OCI-LY7 (cell line): ENCODE measurements at regions not wholly inside any gene's neighbourhood (a gene's known extent, or its start where the extent isn't known, plus 50 kb on each side); places are given as distances from the start of the nearest gene placed in this dataset.

Source experiments
- BruUV-seq: library from RNA; stranded (reverse); fragments of 400-500 nt; replicated peaks from 2 replicates; lab custom pipeline; 2021; lab: Mats Ljungman, UMichigan
- CTCF ChIA-PET: fragments of 300-600 bp; sonication (Branson Sonifier 250); formaldehyde crosslinking; loops from one replicate; lab custom pipeline; 2022; ENCODE audit warnings: antibody characterized with exemption; ENCODE audit not compliant: unreplicated experiment; lab: Charles Lee
- POLR2A ChIA-PET: fragments of 300-600 bp; sonication (Branson Sonifier 250); formaldehyde crosslinking; loops from one replicate; lab custom pipeline; 2022; ENCODE audit warnings: antibody characterized with exemption; lab: Charles Lee
- DNase-seq: peaks from one replicate; pipeline ENCODE4 v3.0.0-alpha.2; 2015; ENCODE audit warnings: low spot score
- H2AFZ ChIP-seq: fragments of 200-600 bp; sonication (generic), shearing (Covaris generic); 2 replicates; pipeline ENCODE4 v1.6.1; 2014; ENCODE audit warnings: mild to moderate bottlenecking, antibody characterized with exemption, low read length, moderate library complexity
- H3K27ac ChIP-seq: fragments of 200-600 bp; sonication (generic); 2 replicates; pipeline ENCODE4 v1.5.1; 2014; ENCODE audit warnings: mixed run types, low read depth, mild to moderate bottlenecking, moderate library complexity, low read length, inconsistent platforms; ENCODE audit not compliant: poor library complexity, severe bottlenecking
- H3K36me3 ChIP-seq: fragments of 200-600 bp; sonication (generic); 2 replicates; pipeline ENCODE4 v1.6.1; 2014; ENCODE audit warnings: mild to moderate bottlenecking, antibody characterized with exemption, low read length, moderate library complexity, mixed read lengths; ENCODE audit not compliant: insufficient read depth
- H3K4me1 ChIP-seq: fragments of 200-600 bp; sonication (generic); 2 replicates; pipeline ENCODE4 v1.5.1; 2014; ENCODE audit warnings: mild to moderate bottlenecking, low read length; ENCODE audit not compliant: insufficient read depth, poor library complexity, severe bottlenecking
- H3K4me2 ChIP-seq: fragments of 200-600 bp; sonication (generic); 2 replicates; pipeline ENCODE4 v1.6.1; 2014; ENCODE audit warnings: mild to moderate bottlenecking, low read length
- H3K4me3 ChIP-seq: fragments of 200-600 bp; sonication (generic); 2 replicates; pipeline ENCODE4 v1.5.1; 2014; ENCODE audit warnings: mild to moderate bottlenecking, low read depth, low read length; ENCODE audit not compliant: poor library complexity, severe bottlenecking
- H3K79me2 ChIP-seq: fragments of 200-600 bp; sonication (generic); 2 replicates; pipeline ENCODE4 v1.6.1; 2016; ENCODE audit warnings: low read depth, mild to moderate bottlenecking, low read length, moderate library complexity, mixed read lengths; ENCODE audit not compliant: insufficient read depth
- H3K9me2 ChIP-seq: fragments of 200-600 bp; sonication (generic); 2 replicates; pipeline ENCODE4 v1.6.1; 2016; ENCODE audit warnings: mild to moderate bottlenecking, low read length, mixed read lengths; ENCODE audit not compliant: insufficient read depth
- H3K9me3 ChIP-seq: fragments of 200-600 bp; sonication (generic); 2 replicates; pipeline ENCODE4 v1.6.1; 2014; ENCODE audit warnings: mild to moderate bottlenecking, mixed run types, low read length, mixed read lengths
- H4K20me1 ChIP-seq: fragments of 200-600 bp; sonication (generic); 2 replicates; pipeline ENCODE4 v1.6.1; 2014; ENCODE audit warnings: mild to moderate bottlenecking, antibody characterized with exemption, low read length, moderate library complexity, mixed read lengths; ENCODE audit not compliant: insufficient read depth
- EZH2phosphoT487 ChIP-seq: fragments of 200-600 bp; sonication (generic); IDR thresholded peaks from 2 replicates; pipeline ENCODE4 v1.6.1; 2018; ENCODE audit warnings: low read depth, borderline replicate concordance, mild to moderate bottlenecking, mixed run types, antibody characterized with exemption, low read length, moderate library complexity, mixed read lengths
- intact Hi-C: fragments of 100-400 bp; cut with micrococcal nuclease; formaldehyde crosslinking; loops from one replicate; pipeline ENCODE4 v1.10.0; 2022; ENCODE audit not compliant: unreplicated experiment
- TF ChIP-seq, protein P1 (sequence below): fragments of 200-600 bp; sonication (generic); conservative IDR thresholded peaks from 2 replicates; pipeline ENCODE4 v1.5.1; 2014; ENCODE audit warnings: mild to moderate bottlenecking, antibody characterized with exemption, low read length, moderate library complexity, mixed read lengths

DNA sequence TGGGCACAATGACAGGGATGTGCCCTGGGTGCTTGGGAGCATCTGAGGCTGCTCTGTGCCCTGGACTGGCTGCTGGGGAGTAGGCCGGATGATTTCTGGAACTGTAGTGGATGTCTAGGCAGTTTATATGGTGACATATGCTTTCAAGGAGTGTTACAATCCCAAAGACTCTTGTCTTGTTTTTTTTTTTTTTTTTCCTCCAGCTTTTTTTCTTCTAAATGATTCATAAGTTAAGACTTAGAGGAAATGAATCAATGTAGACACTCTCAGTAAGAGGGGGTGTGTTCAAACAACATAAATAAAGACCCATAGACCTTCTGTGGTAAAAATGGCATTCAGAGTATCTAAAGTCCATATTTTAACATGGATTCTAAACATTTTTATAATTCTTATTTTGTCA lies 706.1 kb upstream of the GOLIM4 start:
- Histone ChIP-seq H3K36me3 (no peaks in the 10 kb centered on the region), H3K4me3 (no peak overlapping the region), H3K79me2 (no peaks in the 10 kb centered on the region), H4K20me1 (no peaks in the 10 kb centered on the region), H3K9me2 (no peaks in the 10 kb centered on the region), H3K27ac (no peak overlapping the region), H3K4me2 (no peak overlapping the region), H3K4me1 (no peaks in the 10 kb centered on the region), H3K9me3 (no peaks in the 10 kb centered on the region), H2AFZ (no peak overlapping the region)
- ChIA-PET CTCF (no interaction called here), POLR2A (interaction anchor here (0.5 to 1.2 kb wide), 2 partner anchors 10 to 591 kb away, joined by 3 to 6 read pairs; no protein-coding TSS in a partner anchor)
- DNase-seq, result no peak
- TF ChIP-seq EZH2phosphoT487, result no peak
- TF ChIP-seq, protein P1, sequence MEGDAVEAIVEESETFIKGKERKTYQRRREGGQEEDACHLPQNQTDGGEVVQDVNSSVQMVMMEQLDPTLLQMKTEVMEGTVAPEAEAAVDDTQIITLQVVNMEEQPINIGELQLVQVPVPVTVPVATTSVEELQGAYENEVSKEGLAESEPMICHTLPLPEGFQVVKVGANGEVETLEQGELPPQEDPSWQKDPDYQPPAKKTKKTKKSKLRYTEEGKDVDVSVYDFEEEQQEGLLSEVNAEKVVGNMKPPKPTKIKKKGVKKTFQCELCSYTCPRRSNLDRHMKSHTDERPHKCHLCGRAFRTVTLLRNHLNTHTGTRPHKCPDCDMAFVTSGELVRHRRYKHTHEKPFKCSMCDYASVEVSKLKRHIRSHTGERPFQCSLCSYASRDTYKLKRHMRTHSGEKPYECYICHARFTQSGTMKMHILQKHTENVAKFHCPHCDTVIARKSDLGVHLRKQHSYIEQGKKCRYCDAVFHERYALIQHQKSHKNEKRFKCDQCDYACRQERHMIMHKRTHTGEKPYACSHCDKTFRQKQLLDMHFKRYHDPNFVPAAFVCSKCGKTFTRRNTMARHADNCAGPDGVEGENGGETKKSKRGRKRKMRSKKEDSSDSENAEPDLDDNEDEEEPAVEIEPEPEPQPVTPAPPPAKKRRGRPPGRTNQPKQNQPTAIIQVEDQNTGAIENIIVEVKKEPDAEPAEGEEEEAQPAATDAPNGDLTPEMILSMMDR, result no peak
- BruUV-seq, result no TSS peak
- intact Hi-C loops, result no loop called here

DNA sequence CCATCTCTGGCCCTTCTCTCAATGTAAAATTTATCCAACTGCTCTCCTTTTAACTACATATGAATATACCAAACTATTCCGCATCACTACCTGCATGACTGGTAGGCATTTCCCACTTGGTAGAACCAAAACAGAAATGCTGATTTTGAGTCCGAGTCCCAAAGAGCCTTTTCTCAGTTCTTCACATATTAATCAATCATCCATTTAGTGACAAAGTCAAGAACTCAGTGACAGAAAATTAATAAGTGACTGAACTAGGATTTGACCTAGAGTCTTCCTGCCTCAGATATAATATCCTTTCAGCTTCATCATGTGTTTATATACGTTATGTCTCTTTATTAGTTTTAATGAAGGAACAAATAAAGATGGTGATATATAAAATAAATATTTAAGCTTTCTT lies 700.6 kb upstream of the GOLIM4 start:
- Histone ChIP-seq H3K9me3 (no peaks in the 10 kb centered on the region), H3K4me3 (no peak overlapping the region), H3K36me3 (no peaks in the 10 kb centered on the region), H3K4me1 (no peaks in the 10 kb centered on the region), H3K9me2 (no peaks in the 10 kb centered on the region), H2AFZ (no peak overlapping the region), H3K79me2 (no peaks in the 10 kb centered on the region), H3K4me2 (no peak overlapping the region), H3K27ac (no peak overlapping the region), H4K20me1 (no peaks in the 10 kb centered on the region)
- BruUV-seq, result no TSS peak
- intact Hi-C loops, result no loop called here
- CTCF ChIA-PET, result no interaction called here
- no peak for DNase-seq
- POLR2A ChIA-PET, result interaction anchor here (0.6 kb wide), 1 partner anchor 34 kb away, joined by 3 read pairs; no protein-coding TSS in a partner anchor
- no peak for TF ChIP-seq EZH2phosphoT487
- TF ChIP-seq, protein P1, result no peak

DNA sequence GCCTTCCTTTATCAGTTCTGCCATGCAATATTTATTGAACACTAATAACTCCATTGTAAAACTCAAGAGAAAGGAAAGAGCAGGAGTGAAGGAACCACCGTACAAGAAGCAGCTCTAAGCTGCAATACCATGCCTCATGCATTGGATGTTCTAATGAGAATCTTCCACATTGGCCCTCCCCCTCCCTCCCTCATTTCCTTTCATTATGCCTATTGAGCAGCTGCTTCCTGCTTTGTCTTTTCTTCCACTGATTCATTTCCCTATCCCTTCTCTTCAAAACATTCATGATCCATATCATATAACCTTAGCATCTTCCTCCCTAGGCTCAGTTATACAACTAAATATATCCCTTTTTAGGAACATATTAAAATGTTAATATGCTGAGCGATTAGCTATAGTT lies 698.7 kb upstream of the GOLIM4 start:
- no peak overlapping the region for H3K27ac ChIP-seq
- POLR2A ChIA-PET, result interaction anchor here (0.6 kb wide), 1 partner anchor 604 kb away, joined by 3 read pairs; no protein-coding TSS in a partner anchor
- H3K36me3 ChIP-seq, result no peaks in the 10 kb centered on the region
- no peak overlapping the region for H2AFZ ChIP-seq
- CTCF ChIA-PET, result interaction anchor here (0.6 kb wide), 1 partner anchor 458 kb away, joined by 7 read pairs; no protein-coding TSS in a partner anchor
- no peak for DNase-seq
- intact Hi-C loops, result no loop called here
- H3K79me2 ChIP-seq, result no peaks in the 10 kb centered on the region
- H3K9me2 ChIP-seq, result no peaks in the 10 kb centered on the region
- TF ChIP-seq, protein P1, result no peak
- TF ChIP-seq EZH2phosphoT487, result no peak
- BruUV-seq, result no TSS peak
- H3K9me3 ChIP-seq, result no peaks in the 10 kb centered on the region
- no peaks in the 10 kb centered on the region for H3K4me1 ChIP-seq
- H4K20me1 ChIP-seq, result no peaks in the 10 kb centered on the region
- no peak overlapping the region for H3K4me3 ChIP-seq
- no peak overlapping the region for H3K4me2 ChIP-seq
